ENCODE measurements at regions not wholly inside any gene's neighbourhood (a gene's known extent, or its start where the extent isn't known, plus 50 kb on each side); places are given as distances from the start of the nearest gene placed in this dataset.

- TF ChIP-seq, protein P1, sequence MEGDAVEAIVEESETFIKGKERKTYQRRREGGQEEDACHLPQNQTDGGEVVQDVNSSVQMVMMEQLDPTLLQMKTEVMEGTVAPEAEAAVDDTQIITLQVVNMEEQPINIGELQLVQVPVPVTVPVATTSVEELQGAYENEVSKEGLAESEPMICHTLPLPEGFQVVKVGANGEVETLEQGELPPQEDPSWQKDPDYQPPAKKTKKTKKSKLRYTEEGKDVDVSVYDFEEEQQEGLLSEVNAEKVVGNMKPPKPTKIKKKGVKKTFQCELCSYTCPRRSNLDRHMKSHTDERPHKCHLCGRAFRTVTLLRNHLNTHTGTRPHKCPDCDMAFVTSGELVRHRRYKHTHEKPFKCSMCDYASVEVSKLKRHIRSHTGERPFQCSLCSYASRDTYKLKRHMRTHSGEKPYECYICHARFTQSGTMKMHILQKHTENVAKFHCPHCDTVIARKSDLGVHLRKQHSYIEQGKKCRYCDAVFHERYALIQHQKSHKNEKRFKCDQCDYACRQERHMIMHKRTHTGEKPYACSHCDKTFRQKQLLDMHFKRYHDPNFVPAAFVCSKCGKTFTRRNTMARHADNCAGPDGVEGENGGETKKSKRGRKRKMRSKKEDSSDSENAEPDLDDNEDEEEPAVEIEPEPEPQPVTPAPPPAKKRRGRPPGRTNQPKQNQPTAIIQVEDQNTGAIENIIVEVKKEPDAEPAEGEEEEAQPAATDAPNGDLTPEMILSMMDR (IDR thresholded peaks at IDR 0.05; ENCODE audit: poor library complexity, severe bottlenecking), result no peak
- TF ChIP-seq EP300 (conservative IDR thresholded peaks at IDR 0.05; ENCODE audit: poor library complexity, severe bottlenecking) (no peak), REST (IDR thresholded peaks at IDR 0.05; ENCODE audit: borderline replicate concordance) (no peak), RAD21 (conservative IDR thresholded peaks at IDR 0.05) (no peak), POLR2AphosphoS5 (IDR thresholded peaks at IDR 0.05) (no peak), EZH2 (IDR thresholded peaks at IDR 0.05; ENCODE audit: borderline replicate concordance, insufficient read depth, low read length, poor library complexity, severe bottlenecking) (no peak), MXI1 (conservative IDR thresholded peaks at IDR 0.05; ENCODE audit: poor library complexity, severe bottlenecking) (no peak), TAF1 (IDR thresholded peaks at IDR 0.05; ENCODE audit: low read depth) (no peak), SMC3 (conservative IDR thresholded peaks at IDR 0.05; ENCODE audit: poor library complexity) (no peak)
Measured at GRCh38 chr2:163319006-163319405, 416.8 kb downstream of the FIGN start.
